Thyroid gland (tissue), 4 donors: ENCODE measurements at regions not wholly inside any gene's neighbourhood (a gene's known extent, or its start where the extent isn't known, plus 50 kb on each side); places are given as distances from the start of the nearest gene placed in this dataset.

Source experiments
- POLR2A ChIP-seq, 2 donors: fragments of 450-650 bp; IDR thresholded peaks; one replicate each; pipeline ENCODE4 v1.6.1; 2017; ENCODE audit warnings: antibody characterized with exemption in 2 of 2, mild to moderate bottlenecking in 2 of 2, moderate library complexity in 1 of 2
- TF ChIP-seq, protein P1 (sequence below), 6 experiments: fragments of 200-600 bp in 3 of 6; fragments of 450-650 bp in 3 of 6; sonication (generic) in 3 of 6; IDR thresholded peaks; one replicate each; pipeline ENCODE4 v1.5.1; 2016 to 2019; ENCODE audit warnings: antibody characterized with exemption in 6 of 6, mild to moderate bottlenecking in 2 of 6, inconsistent platforms in 1 of 6, moderate library complexity in 1 of 6

- TF ChIP-seq, protein P1, sequence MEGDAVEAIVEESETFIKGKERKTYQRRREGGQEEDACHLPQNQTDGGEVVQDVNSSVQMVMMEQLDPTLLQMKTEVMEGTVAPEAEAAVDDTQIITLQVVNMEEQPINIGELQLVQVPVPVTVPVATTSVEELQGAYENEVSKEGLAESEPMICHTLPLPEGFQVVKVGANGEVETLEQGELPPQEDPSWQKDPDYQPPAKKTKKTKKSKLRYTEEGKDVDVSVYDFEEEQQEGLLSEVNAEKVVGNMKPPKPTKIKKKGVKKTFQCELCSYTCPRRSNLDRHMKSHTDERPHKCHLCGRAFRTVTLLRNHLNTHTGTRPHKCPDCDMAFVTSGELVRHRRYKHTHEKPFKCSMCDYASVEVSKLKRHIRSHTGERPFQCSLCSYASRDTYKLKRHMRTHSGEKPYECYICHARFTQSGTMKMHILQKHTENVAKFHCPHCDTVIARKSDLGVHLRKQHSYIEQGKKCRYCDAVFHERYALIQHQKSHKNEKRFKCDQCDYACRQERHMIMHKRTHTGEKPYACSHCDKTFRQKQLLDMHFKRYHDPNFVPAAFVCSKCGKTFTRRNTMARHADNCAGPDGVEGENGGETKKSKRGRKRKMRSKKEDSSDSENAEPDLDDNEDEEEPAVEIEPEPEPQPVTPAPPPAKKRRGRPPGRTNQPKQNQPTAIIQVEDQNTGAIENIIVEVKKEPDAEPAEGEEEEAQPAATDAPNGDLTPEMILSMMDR (IDR thresholded peaks at IDR 0.05) = no peak
- no peak for TF ChIP-seq POLR2A (IDR thresholded peaks at IDR 0.05)
Observed at GRCh38 chr13:48780713-48781341, 127.1 kb downstream of the CYSLTR2 start.
